Stimulated activated CD8-positive, alpha-beta memory T cell treated with anti-CD3 and anti-CD28 coated beads, Interleukin-7, amount 100 ng/mL, for 4 hours (primary cell): ENCODE measurements at regions not wholly inside any gene's neighbourhood (a gene's known extent, or its start where the extent isn't known, plus 50 kb on each side); places are given as distances from the start of the nearest gene placed in this dataset.
"Not testable (repeated sequence)": the region's sequence is repeated elsewhere in the genome, so short reads cannot be mapped to it uniquely, and the experiment has no call there.

ENCODE experiments used
- DNase-seq, 2 donors: peaks; one replicate each; pipeline ENCODE4 v3.0.0-alpha.2; 2020; ENCODE audit warnings: low read depth in 2 of 2

DNA sequence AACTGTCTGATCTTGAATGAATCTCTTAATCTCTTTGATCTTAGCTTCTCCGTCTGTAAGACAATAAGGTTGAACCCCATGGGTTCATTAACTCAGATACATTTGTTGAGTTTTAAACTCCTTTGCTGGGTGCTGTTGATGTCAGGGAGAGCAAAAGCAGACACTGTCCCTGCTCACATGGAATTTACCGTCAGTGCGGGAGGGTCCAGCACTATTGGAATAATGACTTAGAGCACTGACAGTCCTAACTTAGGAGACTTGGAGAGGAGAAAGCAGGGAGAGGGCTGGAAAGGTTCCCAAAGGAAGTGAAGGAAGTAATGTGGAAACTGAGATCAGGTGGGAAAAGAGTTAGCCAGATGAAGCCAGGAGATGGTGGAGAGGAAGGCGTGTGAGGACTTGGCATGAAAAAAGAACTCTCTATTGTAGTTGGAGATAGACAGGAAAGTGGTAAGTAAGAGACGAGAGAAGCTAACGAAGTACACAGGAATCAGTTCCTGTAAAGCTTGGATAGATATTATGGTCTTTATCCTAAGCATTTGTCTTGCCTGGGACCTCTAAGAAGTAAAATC lies 141.4 kb upstream of the SERTAD2 start:
- no peak for DNase-seq

GRCh38 chr2:64796926-64797325 lies 143.2 kb upstream of the SERTAD2 start:
- DNase-seq = no peak

DNA sequence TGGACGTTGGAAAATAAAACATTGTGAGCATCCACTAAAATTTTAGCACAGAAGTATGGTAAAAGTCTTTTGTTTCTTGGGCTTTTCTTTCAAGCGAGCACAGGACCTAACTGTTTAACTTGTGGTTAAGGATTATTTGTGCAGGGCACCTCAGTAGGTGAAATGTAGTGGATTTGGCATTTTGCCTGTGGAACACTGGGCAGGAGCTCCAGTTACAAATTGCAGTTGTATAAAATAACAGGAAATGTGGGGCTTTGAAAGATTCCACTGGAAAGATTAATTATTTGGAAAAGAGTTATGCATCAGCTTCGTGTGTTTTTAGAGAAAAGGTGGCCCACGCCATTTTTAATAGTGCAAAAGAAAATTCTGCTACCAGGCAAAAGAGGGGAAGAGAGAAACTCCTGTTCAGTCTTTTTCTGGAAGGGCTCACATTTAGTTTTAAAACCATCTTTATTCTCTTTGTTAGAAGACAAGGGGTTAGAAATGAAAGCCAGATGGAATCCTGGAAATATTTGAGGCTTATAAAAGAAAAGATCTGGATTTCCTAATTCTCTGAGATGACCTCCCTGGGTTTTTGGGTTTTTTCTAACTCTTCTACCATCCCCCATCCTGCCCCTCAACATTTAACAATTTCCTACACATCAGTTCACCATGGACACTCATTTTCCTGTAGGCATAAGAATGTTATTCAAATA lies 144.3 kb upstream of the SERTAD2 start:
- DNase-seq = no peak

DNA sequence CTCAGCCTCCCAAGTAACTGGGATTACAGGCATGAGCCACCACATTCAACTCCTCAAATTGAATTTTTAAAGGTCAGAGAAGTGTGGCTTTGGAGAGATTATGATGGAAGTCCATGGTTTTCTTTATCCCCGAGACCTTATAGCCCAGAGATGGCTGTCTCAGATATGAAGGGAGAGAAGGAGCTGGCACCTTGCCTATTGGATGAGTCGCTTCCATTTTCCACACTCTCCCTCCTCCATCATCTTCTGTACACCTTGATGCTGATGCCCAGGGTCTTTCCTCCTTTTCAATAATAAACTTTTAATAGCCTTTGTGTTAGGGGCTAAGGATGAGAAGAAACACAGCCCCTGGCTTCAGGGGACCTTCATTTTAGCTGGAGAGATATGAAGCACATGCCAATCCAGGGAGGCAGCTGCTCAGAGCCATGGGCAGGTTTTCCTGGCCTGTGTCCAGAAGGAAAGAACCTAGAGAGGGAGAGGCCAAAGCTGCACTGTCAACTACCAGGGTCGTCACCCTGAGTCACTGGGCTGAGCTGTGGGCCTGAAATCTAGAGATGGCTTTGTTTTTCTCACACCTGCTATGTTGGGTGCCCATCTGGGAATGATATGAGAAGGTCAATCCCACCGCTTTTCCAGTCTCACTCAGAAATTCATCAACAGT lies 146.0 kb upstream of the SERTAD2 start:
- no peak for DNase-seq

DNA sequence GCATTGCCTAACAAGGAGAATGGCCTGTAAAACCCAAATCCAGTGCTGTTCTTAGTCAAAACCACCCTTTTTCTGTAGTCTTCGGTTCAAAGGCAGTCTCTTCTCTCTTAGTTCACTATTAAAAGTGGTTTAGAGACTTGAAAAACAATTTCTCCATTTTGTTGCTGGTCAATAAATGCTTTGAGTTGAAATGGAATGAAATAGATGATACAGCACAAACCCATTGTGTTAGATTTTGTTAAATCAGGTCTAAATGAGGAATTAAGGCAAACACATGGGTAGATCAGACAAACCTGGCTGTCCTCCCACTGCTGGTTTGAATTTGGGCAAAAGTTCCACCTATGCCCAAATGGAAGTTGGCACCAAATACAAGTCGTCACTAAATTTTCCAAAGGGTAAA lies 150.1 kb upstream of the SERTAD2 start:
- no peak for DNase-seq

DNA sequence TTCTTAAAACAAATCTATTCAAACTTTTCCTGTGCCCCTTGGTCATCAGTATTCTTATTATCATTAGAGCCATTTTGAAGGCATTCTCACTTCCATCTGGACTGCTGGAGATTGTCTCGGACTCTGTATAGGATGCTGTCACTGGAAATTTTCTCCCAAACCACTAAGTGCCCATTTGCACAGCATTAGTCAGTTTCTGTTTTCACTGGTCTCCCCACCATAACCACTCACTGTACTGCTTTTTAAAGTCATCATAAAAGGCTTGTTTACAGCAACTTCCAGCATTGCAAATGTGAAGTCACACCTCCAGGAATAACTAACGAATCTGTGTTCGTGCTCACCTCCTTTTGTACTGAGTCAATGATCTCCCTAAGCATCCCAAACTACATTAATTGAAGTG lies 150.9 kb upstream of the SERTAD2 start:
- DNase-seq = no peak

DNA sequence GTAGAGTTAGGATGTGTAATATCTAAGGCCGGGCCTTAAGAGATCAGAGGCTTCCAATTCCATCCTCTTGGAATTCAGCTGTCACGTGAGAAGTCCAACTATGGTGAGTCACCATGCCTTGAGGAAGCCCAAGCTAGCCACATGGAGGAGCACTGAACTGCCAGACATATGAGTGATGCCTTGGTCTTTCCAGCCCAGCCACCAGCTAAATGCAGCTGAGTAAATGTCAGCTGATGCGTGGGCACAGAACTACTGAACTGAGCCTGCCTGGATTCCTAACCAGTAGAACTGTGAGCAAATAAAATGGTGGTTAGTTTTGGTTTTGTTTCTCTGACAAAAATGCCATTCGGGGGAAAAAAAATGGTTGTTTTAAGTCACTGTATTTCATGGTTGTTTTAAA lies 153.7 kb upstream of the SERTAD2 start:
- DNase-seq = peak; percentile 18 to 25

- DNase-seq = no peak
Observed at GRCh38 chr2:64808092-64808491, 154.4 kb upstream of the SERTAD2 start.

GRCh38 chr2:64808754-64809153 lies 155.0 kb upstream of the SERTAD2 start:
- no peak for DNase-seq

DNA sequence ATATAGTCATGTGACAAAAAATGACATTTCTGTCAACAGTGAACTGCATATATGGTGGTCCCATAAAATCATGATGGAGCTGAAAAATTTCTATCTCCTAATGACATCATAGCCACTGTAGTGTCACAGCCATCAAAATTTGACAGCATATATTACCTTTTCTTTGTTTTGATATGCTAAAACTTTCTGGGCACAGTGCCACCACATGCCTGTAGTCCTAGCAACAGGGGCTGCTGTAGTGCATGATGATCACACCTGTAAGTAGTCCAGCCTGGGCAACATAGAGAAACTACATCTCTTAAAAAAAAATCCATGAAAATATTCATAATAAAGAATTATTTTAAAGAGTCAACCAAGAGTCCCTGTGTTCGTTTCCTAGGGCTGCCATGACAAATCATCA lies 155.5 kb upstream of the SERTAD2 start:
- DNase-seq = no peak

- DNase-seq = no peak
Observed at GRCh38 chr2:64812285-64812684, 158.6 kb upstream of the SERTAD2 start.

DNA sequence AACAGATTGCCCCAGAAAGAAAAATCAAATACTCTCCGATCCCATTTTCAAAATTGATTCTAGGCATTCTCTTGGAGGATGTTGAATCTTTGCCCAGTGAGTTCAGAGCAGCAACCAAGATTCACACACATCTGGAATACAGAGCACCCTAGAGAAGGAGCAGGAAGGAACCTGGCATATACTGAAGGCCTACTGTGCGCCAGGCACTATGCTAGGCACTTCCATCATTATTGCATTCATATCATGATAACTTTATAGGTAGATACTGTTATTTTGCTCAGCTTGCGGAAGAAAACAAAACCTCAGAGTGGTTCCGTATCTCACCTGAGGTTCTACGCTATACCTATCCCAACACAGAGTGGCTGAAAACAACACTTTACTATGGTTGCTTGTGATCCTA lies 160.3 kb upstream of the SERTAD2 start:
- no peak for DNase-seq

DNA sequence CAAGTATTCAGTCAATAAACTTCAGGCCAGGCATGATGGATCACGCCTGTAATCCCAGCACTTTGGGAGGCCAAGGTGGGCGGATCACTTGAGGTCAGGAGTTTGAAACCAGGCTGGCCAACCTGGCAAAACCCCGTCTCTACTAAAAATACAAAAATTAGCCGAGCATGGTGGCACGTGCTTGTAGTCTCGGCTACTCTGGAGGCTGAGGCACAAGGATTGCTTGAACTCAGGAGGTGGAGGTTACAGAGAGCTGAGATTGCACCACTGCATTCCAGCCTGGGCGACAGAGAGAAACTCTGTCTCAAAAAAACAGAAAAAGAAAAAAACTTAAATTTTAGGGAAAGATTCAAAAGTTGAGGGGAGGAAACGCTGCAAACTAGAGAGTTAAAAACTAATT lies 162.8 kb upstream of the SERTAD2 start:
- DNase-seq = not testable (repeated sequence)

GRCh38 chr2:64817453-64817852 lies 163.7 kb upstream of the SERTAD2 start:
- no peak for DNase-seq

GRCh38 chr2:64818664-64819060 lies 164.9 kb upstream of the SERTAD2 start:
- no peak for DNase-seq

GRCh38 chr2:64819361-64819760 lies 165.6 kb upstream of the SERTAD2 start:
- no peak for DNase-seq

GRCh38 chr2:64819774-64820688 lies 166.3 kb upstream of the SERTAD2 start:
- DNase-seq = peak; percentile 54 to 60

DNA sequence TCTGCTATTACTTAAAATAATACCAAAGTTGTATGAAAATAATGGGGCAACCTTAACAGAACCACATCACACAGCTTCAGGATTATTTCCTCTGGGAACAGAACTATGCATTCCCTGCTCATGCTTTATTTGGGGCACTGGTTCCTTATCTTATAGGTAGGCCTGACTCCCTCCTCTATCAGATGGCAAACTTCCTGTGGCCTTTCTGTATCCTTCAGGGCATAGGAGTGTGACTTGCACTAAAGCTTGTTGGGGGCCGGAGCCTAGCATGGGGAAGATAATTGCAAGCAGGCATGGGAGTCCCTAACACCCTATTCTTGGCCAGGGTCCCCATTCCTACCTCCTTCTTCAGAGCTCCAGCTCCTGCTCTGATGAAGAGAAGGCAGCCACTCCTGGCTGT lies 167.2 kb upstream of the SERTAD2 start:
- DNase-seq = no peak

- no peak for DNase-seq
Observed at GRCh38 chr2:64823794-64824193, 165.4 kb upstream of the SLC1A4 start.

GRCh38 chr2:64825831-64826491 lies 163.2 kb upstream of the SLC1A4 start:
- no peak for DNase-seq

DNA sequence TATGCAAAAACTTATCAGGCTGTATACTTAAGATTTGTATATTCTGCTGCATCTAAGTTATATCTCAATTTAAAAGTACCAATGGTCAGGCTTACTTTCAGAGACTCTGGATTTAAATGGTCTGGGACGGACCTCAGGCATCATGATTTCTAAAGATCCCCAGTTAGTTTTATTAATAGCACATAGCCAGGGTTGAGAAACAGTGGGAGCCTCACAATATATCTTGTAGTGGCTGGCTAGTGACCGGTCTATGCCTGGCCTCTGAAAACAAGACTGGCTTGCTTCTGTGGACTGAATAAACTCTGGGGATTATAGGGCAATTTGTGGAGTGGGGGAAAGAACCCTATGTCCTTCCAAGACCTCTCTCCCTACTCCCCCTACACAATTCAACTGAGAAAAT lies 162.5 kb upstream of the SLC1A4 start:
- DNase-seq = no peak

DNA sequence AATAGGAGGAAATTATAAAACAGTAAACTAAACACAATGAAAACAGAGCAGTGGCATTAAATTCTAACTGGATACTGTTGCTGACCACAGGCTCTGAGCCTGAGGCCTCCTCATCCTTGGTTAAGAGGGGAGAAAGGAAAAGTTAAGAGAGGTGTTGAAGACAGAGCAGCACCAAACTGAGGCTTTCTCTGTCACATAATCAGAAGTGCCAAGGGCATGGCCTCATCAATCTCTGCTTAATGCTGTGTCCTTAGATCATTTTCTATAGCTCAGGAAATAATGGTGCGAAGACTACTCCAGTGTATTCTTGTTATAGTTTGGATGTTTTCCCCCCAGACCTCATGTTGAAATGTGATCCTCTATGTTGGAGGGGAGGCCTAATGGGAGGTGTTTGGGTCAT lies 160.9 kb upstream of the SLC1A4 start:
- no peak for DNase-seq
